BLaER1 (cell line): ENCODE measurements at regions not wholly inside any gene's neighbourhood (a gene's known extent, or its start where the extent isn't known, plus 50 kb on each side); places are given as distances from the start of the nearest gene placed in this dataset.
"Not testable (repeated sequence)": the region's sequence is repeated elsewhere in the genome, so short reads cannot be mapped to it uniquely, and the experiment has no call there.

Source experiments
- H3K27ac ChIP-seq: shearing (Covaris generic); formaldehyde crosslinking; 2 replicates; pipeline ENCODE4 v1.8.1; 2022
- H3K27me3 ChIP-seq: shearing (Covaris generic); formaldehyde crosslinking; 2 replicates; pipeline ENCODE4 v1.8.1; 2022
- H3K36me3 ChIP-seq: shearing (Covaris generic); formaldehyde crosslinking; 2 replicates; pipeline ENCODE4 v1.8.1; 2022
- H3K4me1 ChIP-seq: shearing (Covaris generic); formaldehyde crosslinking; 2 replicates; pipeline ENCODE4 v1.8.1; 2022
- H3K4me2 ChIP-seq: shearing (Covaris generic); formaldehyde crosslinking; 2 replicates; pipeline ENCODE4 v1.8.1; 2022
- H3K4me3 ChIP-seq: shearing (Covaris generic); formaldehyde crosslinking; 2 replicates; pipeline ENCODE4 v1.8.1; 2022
- H3K9ac ChIP-seq: shearing (Covaris generic); formaldehyde crosslinking; 2 replicates; pipeline ENCODE4 v1.8.1; 2022
- H3K9me3 ChIP-seq: shearing (Covaris generic); formaldehyde crosslinking; 2 replicates; pipeline ENCODE4 v1.8.1; 2022
- H4K20me1 ChIP-seq: shearing (Covaris generic); formaldehyde crosslinking; 2 replicates; pipeline ENCODE4 v1.8.1; 2022
- Cebpa-rat ChIP-seq: shearing (Covaris generic); IDR thresholded peaks from 2 replicates; pipeline ENCODE4 v1.8.1; 2022

- Histone ChIP-seq H3K4me3 (no peak overlapping the region), H3K4me2 (no peak overlapping the region), H3K27me3 (no peaks in the 10 kb centered on the region), H3K9me3 (no peaks in the 10 kb centered on the region), H3K4me1 (no peaks in the 10 kb centered on the region), H3K36me3 (no peaks in the 10 kb centered on the region), H3K9ac (no peak overlapping the region), H3K27ac (no peak overlapping the region), H4K20me1 (no peaks in the 10 kb centered on the region)
- TF ChIP-seq Cebpa-rat, result no peak
These were observed 2344.7 kb upstream of the ACO1 start for GRCh38 chr9:30039712-30040111.

DNA sequence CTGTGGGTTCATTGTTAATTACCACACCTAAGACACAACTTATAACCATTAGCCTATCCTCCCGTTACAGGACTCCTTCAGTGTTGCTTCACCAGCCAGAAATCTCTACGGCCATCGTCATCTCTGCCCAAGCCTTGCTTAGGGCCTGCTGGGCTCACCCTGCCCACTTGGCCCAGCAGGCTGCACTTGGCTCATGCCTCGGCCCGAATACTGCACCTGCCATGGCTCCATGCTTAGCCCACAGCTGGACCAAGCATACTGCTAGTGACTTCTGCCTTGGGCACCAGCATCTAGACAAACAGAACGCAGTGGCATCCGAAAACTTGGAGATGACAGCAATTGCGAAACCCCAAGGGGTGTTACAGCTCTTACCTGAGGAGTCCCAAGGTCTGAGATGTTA, 2336.0 kb upstream of the ACO1 start:
- Histone ChIP-seq H3K36me3 (no peaks in the 10 kb centered on the region), H3K27ac (no peak overlapping the region), H3K4me2 (no peak overlapping the region), H3K4me1 (no peaks in the 10 kb centered on the region), H3K9me3 (no peaks in the 10 kb centered on the region), H3K4me3 (no peak overlapping the region), H4K20me1 (no peaks in the 10 kb centered on the region), H3K27me3 (no peaks in the 10 kb centered on the region), H3K9ac (no peak overlapping the region)
- TF ChIP-seq Cebpa-rat, result no peak

GRCh38 chr9:30058463-30058862, 2326.0 kb upstream of the ACO1 start:
- no peak for TF ChIP-seq Cebpa-rat
- Histone ChIP-seq H3K4me2 (no peak overlapping the region), H3K27ac (no peak overlapping the region), H3K4me1 (no peaks in the 10 kb centered on the region), H3K9ac (no peak overlapping the region), H4K20me1 (no peaks in the 10 kb centered on the region), H3K27me3 (no peaks in the 10 kb centered on the region), H3K9me3 (no peaks in the 10 kb centered on the region), H3K36me3 (no peaks in the 10 kb centered on the region), H3K4me3 (no peak overlapping the region)

GRCh38 chr9:30060976-30061375, 2323.5 kb upstream of the ACO1 start:
- Histone ChIP-seq H3K36me3 (no peaks in the 10 kb centered on the region), H3K9me3 (no peaks in the 10 kb centered on the region), H4K20me1 (no peaks in the 10 kb centered on the region), H3K9ac (no peak overlapping the region), H3K4me3 (no peak overlapping the region), H3K27me3 (no peaks in the 10 kb centered on the region), H3K4me1 (no peaks in the 10 kb centered on the region), H3K27ac (no peak overlapping the region), H3K4me2 (no peak overlapping the region)
- TF ChIP-seq Cebpa-rat, result no peak

DNA sequence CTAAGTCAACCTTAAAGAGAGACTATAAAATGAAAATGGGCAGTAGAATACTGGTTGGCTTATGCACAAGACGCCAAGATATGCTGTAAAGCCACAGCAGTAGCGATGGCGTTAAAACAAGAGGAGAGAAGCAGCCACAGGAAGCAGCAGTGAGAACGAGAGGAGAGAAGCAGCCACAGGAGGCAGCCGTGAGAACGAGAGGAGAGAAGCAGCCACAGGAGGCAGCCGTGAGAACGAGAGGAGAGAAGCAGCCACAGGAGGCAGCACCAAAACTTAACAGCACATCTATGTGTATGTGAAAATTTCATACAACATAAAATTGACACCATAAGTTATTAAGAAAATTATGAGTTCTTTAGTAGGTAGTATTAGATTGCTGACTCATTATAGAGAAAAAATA, 2318.6 kb upstream of the ACO1 start:
- Histone ChIP-seq H3K4me2 (no peak overlapping the region), H3K4me1 (no peaks in the 10 kb centered on the region), H3K27ac (no peak overlapping the region), H3K9ac (no peak overlapping the region), H3K27me3 (no peaks in the 10 kb centered on the region), H3K9me3 (no peaks in the 10 kb centered on the region), H4K20me1 (no peaks in the 10 kb centered on the region), H3K4me3 (no peak overlapping the region), H3K36me3 (no peaks in the 10 kb centered on the region)
- no peak for TF ChIP-seq Cebpa-rat

- not testable (repeated sequence) for H3K4me3 ChIP-seq, H3K27ac ChIP-seq, H4K20me1 ChIP-seq, H3K36me3 ChIP-seq, H3K4me1 ChIP-seq, H3K27me3 ChIP-seq, H3K9me3 ChIP-seq, H3K4me2 ChIP-seq, H3K9ac ChIP-seq
These were observed 2315.2 kb upstream of the ACO1 start for GRCh38 chr9:30069236-30069635.

GRCh38 chr9:30075022-30075421, 2309.4 kb upstream of the ACO1 start:
- H3K4me2 ChIP-seq, result no peak overlapping the region
- H3K36me3 ChIP-seq, result no peaks in the 10 kb centered on the region
- no peaks in the 10 kb centered on the region for H4K20me1 ChIP-seq
- no peaks in the 10 kb centered on the region for H3K9me3 ChIP-seq
- H3K27ac ChIP-seq, result no peak overlapping the region
- no peaks in the 10 kb centered on the region for H3K4me1 ChIP-seq
- no peak overlapping the region for H3K9ac ChIP-seq
- H3K4me3 ChIP-seq, result no peak overlapping the region
- no peaks in the 10 kb centered on the region for H3K27me3 ChIP-seq
- no peak for TF ChIP-seq Cebpa-rat

- Histone ChIP-seq H3K9ac (no peak overlapping the region), H3K36me3 (no peaks in the 10 kb centered on the region), H3K4me1 (no peaks in the 10 kb centered on the region), H3K9me3 (no peaks in the 10 kb centered on the region), H3K27me3 (no peaks in the 10 kb centered on the region), H3K4me3 (no peak overlapping the region), H3K27ac (no peak overlapping the region), H3K4me2 (no peak overlapping the region), H4K20me1 (no peaks in the 10 kb centered on the region)
- no peak for TF ChIP-seq Cebpa-rat
These were observed 2308.8 kb upstream of the ACO1 start for GRCh38 chr9:30075451-30076199.

DNA sequence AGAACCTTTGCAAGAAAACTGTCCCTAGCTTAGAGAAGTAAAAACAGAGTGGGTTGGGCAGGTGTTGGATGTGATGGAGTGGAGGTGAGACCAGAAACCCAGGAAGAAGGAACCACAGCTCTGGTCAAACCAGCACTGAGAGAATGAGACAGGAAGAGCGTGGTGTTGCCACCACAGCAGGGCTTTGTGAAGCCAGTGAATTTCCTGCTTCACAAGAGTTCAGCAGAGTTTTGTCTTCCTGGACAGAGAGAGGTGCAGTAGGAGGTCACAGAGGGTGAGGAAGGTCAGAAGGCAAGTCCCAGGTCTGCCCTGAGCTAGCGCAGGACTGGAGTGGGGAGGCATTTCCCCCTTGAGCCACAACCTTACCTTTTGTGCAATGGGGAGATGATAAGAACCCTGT, 2306.2 kb upstream of the ACO1 start:
- Histone ChIP-seq H3K27ac (no peak overlapping the region), H3K9me3 (no peaks in the 10 kb centered on the region), H3K27me3 (no peaks in the 10 kb centered on the region), H3K9ac (no peak overlapping the region), H3K4me1 (no peaks in the 10 kb centered on the region), H3K4me3 (no peak overlapping the region), H4K20me1 (no peaks in the 10 kb centered on the region), H3K4me2 (no peak overlapping the region), H3K36me3 (no peaks in the 10 kb centered on the region)
- TF ChIP-seq Cebpa-rat, result no peak

- Histone ChIP-seq H3K4me3 (no peak overlapping the region), H3K4me2 (no peak overlapping the region), H3K27me3 (no peaks in the 10 kb centered on the region), H3K9me3 (no peaks in the 10 kb centered on the region), H3K27ac (no peak overlapping the region), H3K4me1 (no peaks in the 10 kb centered on the region), H4K20me1 (no peaks in the 10 kb centered on the region), H3K36me3 (no peaks in the 10 kb centered on the region), H3K9ac (no peak overlapping the region)
- TF ChIP-seq Cebpa-rat, result no peak
These were observed 2295.0 kb upstream of the ACO1 start for GRCh38 chr9:30089428-30089827.
